H9 (cell line): ENCODE measurements at regions not wholly inside any gene's neighbourhood (a gene's known extent, or its start where the extent isn't known, plus 50 kb on each side); places are given as distances from the start of the nearest gene placed in this dataset.

Experiments
- DNase-seq: peaks from one replicate; pipeline ENCODE4 v3.0.0-alpha.2; 2017
- H2AFZ ChIP-seq: one replicate; pipeline ENCODE4 v1.6.1; 2013; ENCODE audit warnings: mild to moderate bottlenecking, low read length, control low read depth, moderate library complexity
- H2AK5ac ChIP-seq: 2 replicates; pipeline ENCODE4 v1.6.1; 2013; ENCODE audit warnings: low read length, control low read depth, mixed read lengths; ENCODE audit not compliant: insufficient read length
- H2BK120ac ChIP-seq: one replicate; pipeline ENCODE4 v1.6.1; 2013; ENCODE audit warnings: low read depth, mild to moderate bottlenecking, low read length, control low read depth, inconsistent platforms; ENCODE audit not compliant: poor library complexity, severe bottlenecking
- H2BK12ac ChIP-seq: 2 replicates; pipeline ENCODE4 v1.6.1; 2013; ENCODE audit warnings: low read length, control low read depth, mixed read lengths, low read depth; ENCODE audit not compliant: insufficient read length
- H2BK15ac ChIP-seq: 2 replicates; pipeline ENCODE4 v1.6.1; 2013; ENCODE audit warnings: low read depth, low read length, control low read depth
- H2BK20ac ChIP-seq: one replicate; pipeline ENCODE4 v1.6.1; 2013; ENCODE audit warnings: low read depth, mild to moderate bottlenecking, low read length, control low read depth, inconsistent platforms; ENCODE audit not compliant: poor library complexity, severe bottlenecking
- H2BK5ac ChIP-seq: 2 replicates; pipeline ENCODE4 v1.6.1; 2013; ENCODE audit warnings: low read length, control low read depth, mixed read lengths; ENCODE audit not compliant: insufficient read length
- H3K14ac ChIP-seq: 2 replicates; pipeline ENCODE4 v1.6.1; 2013; ENCODE audit warnings: low read length, control low read depth; ENCODE audit not compliant: insufficient read depth
- H3K18ac ChIP-seq: 2 replicates; pipeline ENCODE4 v1.6.1; 2013; ENCODE audit warnings: low read depth, mild to moderate bottlenecking, mixed read lengths, low read length, control low read depth; ENCODE audit not compliant: insufficient read length
- H3K23ac ChIP-seq: 2 replicates; pipeline ENCODE4 v1.6.1; 2013; ENCODE audit warnings: low read length, control low read depth, mixed read lengths, low read depth; ENCODE audit not compliant: insufficient read length
- H3K23me2 ChIP-seq: 2 replicates; pipeline ENCODE4 v1.6.1; 2013; ENCODE audit warnings: low read depth, mild to moderate bottlenecking, mixed read lengths, low read length, control low read depth; ENCODE audit not compliant: insufficient read length, poor library complexity, severe bottlenecking
- H3K27ac ChIP-seq: 2 replicates; pipeline ENCODE4 v1.5.1; 2013; ENCODE audit warnings: low read length, control low read depth, mixed read lengths, low read depth; ENCODE audit not compliant: insufficient read length
- H3K27me3 ChIP-seq: 2 replicates; pipeline ENCODE4 v1.6.1; 2013; ENCODE audit warnings: low read length, control low read depth, inconsistent platforms; ENCODE audit not compliant: insufficient read depth
- H3K4ac ChIP-seq: 2 replicates; pipeline ENCODE4 v1.6.1; 2013; ENCODE audit warnings: low read depth, mild to moderate bottlenecking, control low read depth, inconsistent platforms, low read length, moderate library complexity
- H3K4me1 ChIP-seq: 2 replicates; pipeline ENCODE4 v1.6.1; 2013; ENCODE audit warnings: low read length, control low read depth, inconsistent platforms; ENCODE audit not compliant: insufficient read depth
- H3K4me2 ChIP-seq: 2 replicates; pipeline ENCODE4 v1.6.1; 2013; ENCODE audit warnings: low read length, control low read depth, mixed read lengths; ENCODE audit not compliant: insufficient read length, insufficient read depth
- H3K56ac ChIP-seq: 2 replicates; pipeline ENCODE4 v1.6.1; 2013; ENCODE audit warnings: low read depth, mild to moderate bottlenecking, mixed read lengths, low read length, control low read depth; ENCODE audit not compliant: insufficient read length
- H3K79me1 ChIP-seq: 2 replicates; pipeline ENCODE4 v1.6.1; 2013; ENCODE audit warnings: low read depth, mild to moderate bottlenecking, moderate library complexity, low read length, control low read depth, inconsistent platforms; ENCODE audit not compliant: insufficient read depth, poor library complexity, severe bottlenecking
- H3K79me2 ChIP-seq: 2 replicates; pipeline ENCODE4 v1.6.1; 2013; ENCODE audit warnings: low read length, control low read depth, inconsistent platforms; ENCODE audit not compliant: insufficient read depth
- H3K9ac ChIP-seq: 2 replicates; pipeline ENCODE4 v1.6.1; 2013; ENCODE audit warnings: low read length, control low read depth, mixed read lengths; ENCODE audit not compliant: insufficient read length; ENCODE audit errors: extremely low read depth
- H3K9me3 ChIP-seq: one replicate; pipeline ENCODE4 v1.6.1; 2013; ENCODE audit warnings: low read depth, low read length, inconsistent platforms; ENCODE audit not compliant: control insufficient read depth
- H3T11ph ChIP-seq: one replicate; pipeline ENCODE4 v1.6.1; 2013; ENCODE audit warnings: mild to moderate bottlenecking, low read length, control low read depth, inconsistent platforms
- H4K20me1 ChIP-seq: one replicate; pipeline ENCODE4 v1.6.1; 2013; ENCODE audit not compliant: control insufficient read depth, insufficient read length, insufficient read depth
- H4K5ac ChIP-seq: 2 replicates; pipeline ENCODE4 v1.6.1; 2013; ENCODE audit warnings: low read depth, mild to moderate bottlenecking, mixed read lengths, low read length, control low read depth; ENCODE audit not compliant: insufficient read length
- H4K8ac ChIP-seq: replicated peaks from 2 replicates; pipeline ENCODE4 v1.6.1; 2013; ENCODE audit warnings: low read length, control low read depth, mixed read lengths, low read depth; ENCODE audit not compliant: insufficient read length
- H4K91ac ChIP-seq: 2 replicates; pipeline ENCODE4 v1.6.1; 2013; ENCODE audit warnings: low read depth, mild to moderate bottlenecking, moderate library complexity, mixed read lengths, low read length, control low read depth; ENCODE audit not compliant: insufficient read length
- H3K27ac Mint-ChIP-seq, 3 experiments: 2 replicates in 2 of 3; 3 replicates in 1 of 3; pipeline ENCODE4 v1.8.0; 2020 to 2021; ENCODE audit warnings: mixed read lengths in 3 of 3, mild to moderate bottlenecking in 1 of 3, moderate library complexity in 1 of 3
- H3K27me3 Mint-ChIP-seq: 2 replicates; pipeline ENCODE4 v1.8.0; 2021; ENCODE audit warnings: low read depth, mild to moderate bottlenecking, moderate library complexity, mixed read lengths
- H3K36me3 Mint-ChIP-seq, 3 experiments: 2 replicates in 2 of 3; 3 replicates in 1 of 3; pipeline ENCODE4 v1.8.0; 2020 to 2021; ENCODE audit warnings: low read depth in 3 of 3, mixed read lengths in 3 of 3; ENCODE audit not compliant: insufficient read depth in 1 of 3
- H3K4me1 Mint-ChIP-seq, 2 experiments: 2 replicates each; pipeline ENCODE4 v1.8.0; 2020; ENCODE audit warnings: mixed read lengths in 2 of 2
- H3K4me3 Mint-ChIP-seq, 2 experiments: 2 replicates in 1 of 2; 3 replicates in 1 of 2; pipeline ENCODE4 v1.8.0; 2020 to 2021; ENCODE audit warnings: mild to moderate bottlenecking in 2 of 2, mixed read lengths in 2 of 2, moderate library complexity in 1 of 2
- H3K9me3 Mint-ChIP-seq, 2 experiments: 2 replicates in 1 of 2; 3 replicates in 1 of 2; pipeline ENCODE4 v1.8.0; 2020; ENCODE audit warnings: mild to moderate bottlenecking in 2 of 2, mixed read lengths in 2 of 2, moderate library complexity in 1 of 2
- WGBS: extraction: QIAGEN DNeasy Blood & Tissue Kit; methylation state at CpG from one replicate; pipeline ENCODE4 v1.1.7; 2013; ENCODE audit warnings: missing lambda C conversion rate, low lambda C conversion rate, mixed read lengths; ENCODE audit not compliant: insufficient read length; ENCODE audit errors: extremely low coverage; 5-methylcytosine and 5-hydroxymethylcytosine counted together
- TF ChIP-seq, protein P1 (sequence below): fragments of 200-600 bp; sonication (generic); conservative IDR thresholded peaks from 3 replicates; pipeline ENCODE4 v1.8.0; 2021; ENCODE audit warnings: antibody characterized with exemption, mild to moderate bottlenecking

GRCh38 chr2:88310787-88311186, 140.6 kb downstream of the THNSL2 start:
- Histone ChIP-seq H3K4ac (no peak overlapping the region), H3K9ac (no peak overlapping the region), H4K8ac (no peak overlapping the region), H3T11ph (no peak overlapping the region), H3K23me2 (no peaks in the 10 kb centered on the region), H2BK5ac (no peak overlapping the region), H3K27ac (no peak overlapping the region), H3K4me2 (no peak overlapping the region), H3K18ac (no peak overlapping the region), H2AK5ac (no peak overlapping the region), H3K4me1 (no peaks in the 10 kb centered on the region), H2BK12ac (no peak overlapping the region), H3K9me3 (no peaks in the 10 kb centered on the region), H4K20me1 (no peaks in the 10 kb centered on the region), H2BK120ac (no peak overlapping the region), H3K56ac (no peak overlapping the region), H4K5ac (no peak overlapping the region), H2AFZ (no peak overlapping the region), H4K91ac (no peak overlapping the region), H2BK20ac (no peak overlapping the region), H3K79me2 (no peaks in the 10 kb centered on the region), H3K14ac (no peak overlapping the region), H3K23ac (no peak overlapping the region), H2BK15ac (no peak overlapping the region), H3K79me1 (no peaks in the 10 kb centered on the region), H3K27me3 (no peaks in the 10 kb centered on the region)
- peaks cover 23 to 39% of the 10 kb centered on the region in 2 experiments for H3K9me3 Mint-ChIP-seq
- peaks cover 0 to 31% (median 4%) of the 10 kb centered on the region in 3 experiments; a peak in 5 of 7 replicates for H3K36me3 Mint-ChIP-seq
- TF ChIP-seq, protein P1, sequence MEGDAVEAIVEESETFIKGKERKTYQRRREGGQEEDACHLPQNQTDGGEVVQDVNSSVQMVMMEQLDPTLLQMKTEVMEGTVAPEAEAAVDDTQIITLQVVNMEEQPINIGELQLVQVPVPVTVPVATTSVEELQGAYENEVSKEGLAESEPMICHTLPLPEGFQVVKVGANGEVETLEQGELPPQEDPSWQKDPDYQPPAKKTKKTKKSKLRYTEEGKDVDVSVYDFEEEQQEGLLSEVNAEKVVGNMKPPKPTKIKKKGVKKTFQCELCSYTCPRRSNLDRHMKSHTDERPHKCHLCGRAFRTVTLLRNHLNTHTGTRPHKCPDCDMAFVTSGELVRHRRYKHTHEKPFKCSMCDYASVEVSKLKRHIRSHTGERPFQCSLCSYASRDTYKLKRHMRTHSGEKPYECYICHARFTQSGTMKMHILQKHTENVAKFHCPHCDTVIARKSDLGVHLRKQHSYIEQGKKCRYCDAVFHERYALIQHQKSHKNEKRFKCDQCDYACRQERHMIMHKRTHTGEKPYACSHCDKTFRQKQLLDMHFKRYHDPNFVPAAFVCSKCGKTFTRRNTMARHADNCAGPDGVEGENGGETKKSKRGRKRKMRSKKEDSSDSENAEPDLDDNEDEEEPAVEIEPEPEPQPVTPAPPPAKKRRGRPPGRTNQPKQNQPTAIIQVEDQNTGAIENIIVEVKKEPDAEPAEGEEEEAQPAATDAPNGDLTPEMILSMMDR = no peak
- DNase-seq = no peak
- H3K27me3 Mint-ChIP-seq = no peaks in the 10 kb centered on the region
- H3K4me1 Mint-ChIP-seq = peaks cover 0 to 2% of the 10 kb centered on the region in 2 experiments; a peak in 2 of 4 replicates
- WGBS = no CpG with 5 or more reads among the region's 1 CpG
- H3K4me3 Mint-ChIP-seq = no peak overlapping the region
- no peak overlapping the region for H3K27ac Mint-ChIP-seq
